A549 (cell line): ENCODE measurements at regions not wholly inside any gene's neighbourhood (a gene's known extent, or its start where the extent isn't known, plus 50 kb on each side); places are given as distances from the start of the nearest gene placed in this dataset.

ENCODE experiments used
- ATAC-seq, 2 experiments: fragments of 200-7000 bp in 1 of 2; fragments of >200 bp in 1 of 2; cut with Nextera tagmentation in 1 of 2; cut with Tn5 transposase in 1 of 2; 3 replicates each; pipeline versions ENCODE4 v1.8.0 to v1.9.1; 2018 to 2020; ENCODE audit warnings: mild to moderate bottlenecking in 1 of 2, moderate library complexity in 1 of 2
- CTCF ChIA-PET: fragments of 300-600 bp; sonication (Branson Sonifier 250); formaldehyde crosslinking; extraction: SDS; loops from one replicate; lab custom pipeline; 2021; ENCODE audit warnings: antibody characterized with exemption, inconsistent platforms; lab: Yijun Ruan, JAX
- POLR2A ChIA-PET: fragments of 350-600 bp; formaldehyde crosslinking; extraction: SDS; loops from one replicate; lab custom pipeline; 2021; ENCODE audit warnings: antibody characterized with exemption, inconsistent platforms; lab: Yijun Ruan, JAX
- DNase-seq, 2 experiments: peaks; one replicate each; pipeline versions ENCODE4 v3.0.0 to v3.0.0-alpha.2; 2011 to 2016; ENCODE audit warnings: low read depth in 1 of 2, low spot score in 1 of 2
- FAIRE-seq: peaks from 2 replicates; lab custom pipeline; 2011; peaks lifted over from hg19 to GRCh38; lab: Jason Lieb, UNC
- H3K27ac ChIP-seq, 2 experiments: fragments of >200 bp; sonication (Bioruptor Twin); formaldehyde crosslinking; 3 replicates each; pipeline ENCODE4 v1.5.1; 2016 to 2017
- H3K4me1 ChIP-seq: fragments of >200 bp; sonication (Bioruptor Twin); formaldehyde crosslinking; 3 replicates; pipeline ENCODE4 v1.6.1; 2016
- H3K4me2 ChIP-seq: fragments of >200 bp; sonication (Bioruptor Twin); formaldehyde crosslinking; 3 replicates; pipeline ENCODE4 v1.6.1; 2016
- H3K4me3 ChIP-seq: fragments of >200 bp; sonication (Bioruptor Twin); formaldehyde crosslinking; 3 replicates; pipeline ENCODE4 v1.5.1; 2016
- H3K9me3 ChIP-seq: fragments of >200 bp; sonication (Bioruptor Twin); formaldehyde crosslinking; 3 replicates; pipeline ENCODE4 v1.6.1; 2016
- ATOH8 ChIP-seq: fragments of 250-450 bp; sonication (Bioruptor Pico); IDR thresholded peaks from 2 replicates; pipeline ENCODE4 v1.5.0; 2020; ENCODE audit warnings: low read depth, mild to moderate bottlenecking, moderate library complexity
- BCL3 ChIP-seq: fragments of >200 bp; sonication (Bioruptor Twin); formaldehyde crosslinking; IDR thresholded peaks from 3 replicates; pipeline ENCODE4 v1.6.1; 2016
- CBX8 ChIP-seq: fragments of 200-600 bp; sonication (generic); IDR thresholded peaks from 2 replicates; pipeline ENCODE4 v1.6.1; 2016
- CEBPB ChIP-seq, 2 experiments: fragments of >200 bp in 1 of 2; sonication (Bioruptor Twin) in 1 of 2; formaldehyde crosslinking in 1 of 2; IDR thresholded peaks; 2 replicates each; pipeline ENCODE4 v1.6.1; 2012 to 2016
- CHD2 ChIP-seq: fragments of 150-350 bp; IDR thresholded peaks from 2 replicates; pipeline ENCODE4 v1.6.1; 2014; ENCODE audit warnings: low read length; ENCODE audit not compliant: partially characterized antibody
- CTCF ChIP-seq: fragments of >200 bp; sonication (Bioruptor Twin); formaldehyde crosslinking; IDR thresholded peaks from 3 replicates; pipeline ENCODE4 v1.5.1; 2016
- EHMT2 ChIP-seq: fragments of 200-600 bp; sonication (generic); IDR thresholded peaks from 2 replicates; pipeline ENCODE4 v1.6.1; 2016; ENCODE audit warnings: antibody characterized with exemption, low read depth, mild to moderate bottlenecking, moderate library complexity
- EP300 ChIP-seq, 2 experiments: fragments of >200 bp; sonication (Bioruptor Twin); formaldehyde crosslinking; IDR thresholded peaks; 2 replicates in 1 of 2; 3 replicates in 1 of 2; pipeline ENCODE4 v1.6.1; 2016 to 2017
- FOSL2 ChIP-seq, 2 experiments: fragments of 450-650 bp in 1 of 2; fragments of >200 bp in 1 of 2; sonication (Bioruptor Twin) in 1 of 2; formaldehyde crosslinking; IDR thresholded peaks; 2 replicates each; pipeline versions ENCODE4 v1.5.0 to v1.6.1; 2016 to 2020; ENCODE audit warnings: mild to moderate bottlenecking in 1 of 2, moderate library complexity in 1 of 2
- HDAC2 ChIP-seq: fragments of 200-600 bp; sonication (generic); IDR thresholded peaks from 2 replicates; pipeline ENCODE4 v1.6.1; 2016
- HES2 ChIP-seq: fragments of >200 bp; sonication (Bioruptor Twin); formaldehyde crosslinking; IDR thresholded peaks from 2 replicates; pipeline ENCODE4 v1.6.1; 2016
- HEYL ChIP-seq: fragments of 250-450 bp; sonication (Bioruptor Pico); IDR thresholded peaks from 2 replicates; pipeline ENCODE4 v1.8.0; 2021; ENCODE audit warnings: mild to moderate bottlenecking, moderate library complexity
- HOXB5 ChIP-seq: fragments of 250-450 bp; sonication (Bioruptor Pico); IDR thresholded peaks from 2 replicates; pipeline ENCODE4 v1.5.0; 2020; ENCODE audit warnings: mild to moderate bottlenecking, moderate library complexity
- MAFK ChIP-seq: fragments of 450-650 bp; IDR thresholded peaks from 2 replicates; pipeline ENCODE4 v1.6.1; 2014; ENCODE audit not compliant: partially characterized antibody
- MAX ChIP-seq: IDR thresholded peaks from 2 replicates; pipeline ENCODE4 v1.6.1; 2012
- MYC ChIP-seq: IDR thresholded peaks from 2 replicates; pipeline ENCODE4 v1.6.1; 2012; ENCODE audit warnings: mild to moderate bottlenecking, inconsistent platforms, low read length, improper control_type of control experiment, borderline replicate concordance
- PHF8 ChIP-seq: fragments of 200-600 bp; sonication (generic); IDR thresholded peaks from 2 replicates; pipeline ENCODE4 v1.6.1; 2016; ENCODE audit warnings: low read depth, mild to moderate bottlenecking, antibody characterized with exemption, moderate library complexity, borderline replicate concordance
- POLR2A ChIP-seq: IDR thresholded peaks from 2 replicates; pipeline ENCODE4 v1.6.1; 2012; ENCODE audit warnings: mild to moderate bottlenecking, low read length
- POLR2AphosphoS2 ChIP-seq: conservative IDR thresholded peaks from 2 replicates; pipeline ENCODE4 v1.6.1; 2012; ENCODE audit warnings: low read length, improper control_type of control experiment, inconsistent platforms
- RCOR1 ChIP-seq: fragments of 150-350 bp; IDR thresholded peaks from 2 replicates; pipeline ENCODE4 v1.6.1; 2014; ENCODE audit warnings: antibody characterized with exemption, low read length, low read depth
- REST ChIP-seq: fragments of 200-600 bp; sonication (generic); IDR thresholded peaks from 2 replicates; pipeline ENCODE4 v1.6.1; 2016; ENCODE audit warnings: antibody characterized with exemption, mild to moderate bottlenecking, moderate library complexity
- RNF2 ChIP-seq: fragments of 200-600 bp; sonication (generic); IDR thresholded peaks from 2 replicates; pipeline ENCODE4 v1.6.1; 2016; ENCODE audit warnings: low read depth, mild to moderate bottlenecking, antibody characterized with exemption, moderate library complexity, borderline replicate concordance
- SREBF2 ChIP-seq: fragments of 450-650 bp; IDR thresholded peaks from 2 replicates; pipeline ENCODE4 v1.6.1; 2014; ENCODE audit warnings: mild to moderate bottlenecking, moderate library complexity
- TFCP2L1 ChIP-seq: fragments of 250-450 bp; sonication (Bioruptor Pico); IDR thresholded peaks from 2 replicates; pipeline ENCODE4 v1.5.0; 2021; ENCODE audit warnings: mild to moderate bottlenecking
- WGBS: methylation state at CpG from one replicate; pipeline ENCODE4 v1.1.6; 2017; ENCODE audit errors: missing lambda C conversion rate; 5-methylcytosine and 5-hydroxymethylcytosine counted together

- H3K27ac ChIP-seq, result no peak overlapping the region
- DNase-seq, result no peak
- no peak for ATAC-seq
- H3K9me3 ChIP-seq, result no peaks in the 10 kb centered on the region
- WGBS, result 95% methylated on average over 1 of the region's 1 CpG
- TF ChIP-seq SREBF2 (no peak), PHF8 (no peak), MAFK (peak; percentile 64), POLR2AphosphoS2 (no peak)
- no peak for FAIRE-seq
- CTCF ChIA-PET, result no interaction called here
- POLR2A ChIA-PET, result no interaction called here
- H3K4me2 ChIP-seq, result no peak overlapping the region
- no peaks in the 10 kb centered on the region for H3K4me1 ChIP-seq
- H3K4me3 ChIP-seq, result no peak overlapping the region
Observed at GRCh38 chr5:35513612-35514011, 104.1 kb upstream of the SPEF2 start.

- ATAC-seq, result no peak
- Histone ChIP-seq H3K4me3 (no peak overlapping the region), H3K9me3 (no peaks in the 10 kb centered on the region), H3K4me2 (no peak overlapping the region), H3K27ac (no peak overlapping the region), H3K4me1 (no peaks in the 10 kb centered on the region)
- TF ChIP-seq HEYL (CRISPR knock-in tag), result no peak
- TF ChIP-seq TFCP2L1 (CRISPR knock-in tag), result no peak
- TF ChIP-seq CTCF, result no peak
- TF ChIP-seq POLR2A, result no peak
- no peak for TF ChIP-seq REST
- TF ChIP-seq EHMT2, result no peak
- TF ChIP-seq HDAC2, result no peak
- no peak for TF ChIP-seq MAFK
- TF ChIP-seq CBX8, result no peak
- TF ChIP-seq RNF2, result no peak
- no peak for TF ChIP-seq MYC
- TF ChIP-seq FOSL2 (IDR thresholded peaks at IDR 0.05), result no peak
- no peak for TF ChIP-seq FOSL2 (CRISPR knock-in tag; IDR thresholded peaks at IDR 0.05)
- no peak for TF ChIP-seq SREBF2
- TF ChIP-seq MAX, result no peak
- TF ChIP-seq CEBPB (IDR thresholded peaks at IDR 0.05), result no peak
- no peak for TF ChIP-seq RCOR1
- POLR2A ChIA-PET, result no interaction called here
- DNase-seq, result no peak
- FAIRE-seq, result no peak
- CTCF ChIA-PET, result no interaction called here
- WGBS, result 4% methylated on average over 4 of the region's 4 CpGs
Observed at GRCh38 chr5:35502206-35502605, 115.5 kb upstream of the SPEF2 start.

GRCh38 chr5:35488791-35489190 lies 128.9 kb upstream of the SPEF2 start:
- Histone ChIP-seq H3K9me3 (no peaks in the 10 kb centered on the region), H3K4me2 (no peak overlapping the region), H3K4me3 (no peak overlapping the region), H3K27ac (no peak overlapping the region), H3K4me1 (no peaks in the 10 kb centered on the region)
- FAIRE-seq (no peak), ATAC-seq (no peak), DNase-seq (no peak)
- ChIA-PET CTCF (no interaction called here), POLR2A (no interaction called here)
- WGBS, result 21% methylated on average over 3 of the region's 3 CpGs
- TF ChIP-seq HDAC2 (no peak), CHD2 (no peak), HOXB5 (no peak), HES2 (no peak), ATOH8 (no peak), EP300 (IDR thresholded peaks at IDR 0.05) (no peak), TFCP2L1 (CRISPR knock-in tag) (no peak), BCL3 (no peak), POLR2AphosphoS2 (no peak)
